ENCODE measurements at regions not wholly inside any gene's neighbourhood (a gene's known extent, or its start where the extent isn't known, plus 50 kb on each side); places are given as distances from the start of the nearest gene placed in this dataset.

DNA sequence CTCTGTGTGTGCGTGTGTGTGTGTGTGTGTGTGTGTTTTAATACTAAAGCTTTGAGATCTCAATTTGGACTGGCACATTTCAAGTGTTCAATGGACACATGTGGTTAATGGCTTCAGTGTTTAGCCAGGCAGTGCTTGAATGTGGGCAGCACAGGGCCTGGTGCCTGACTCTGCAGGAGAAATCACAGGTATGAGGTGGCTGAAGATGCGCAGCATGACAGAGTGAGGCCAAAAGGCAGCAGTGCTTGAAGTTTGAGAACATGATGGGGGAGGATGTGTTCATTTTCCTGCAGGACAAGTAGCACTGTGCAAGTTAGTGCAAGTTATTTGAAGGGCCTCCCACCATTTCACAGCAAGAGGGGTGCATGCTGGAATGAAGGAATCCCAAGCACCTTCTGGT lies 620.5 kb upstream of the TBL1XR1 start:
- no peak for TF ChIP-seq CTCF (IDR thresholded peaks at IDR 0.05; ENCODE audit: low read length)
- TF ChIP-seq EZH2 (optimal IDR thresholded peaks at IDR 0.05; ENCODE audit: low read depth, low read length) = no peak
- no peak for TF ChIP-seq EZH2phosphoT487 (IDR thresholded peaks at IDR 0.05; ENCODE audit: low read length)

All from MM.1S (cell line).